ENCODE measurements at regions not wholly inside any gene's neighbourhood (a gene's known extent, or its start where the extent isn't known, plus 50 kb on each side); places are given as distances from the start of the nearest gene placed in this dataset.

- H3K36me3 ChIP-seq, result no peaks in the 10 kb centered on the region
- TF ChIP-seq, protein P1, sequence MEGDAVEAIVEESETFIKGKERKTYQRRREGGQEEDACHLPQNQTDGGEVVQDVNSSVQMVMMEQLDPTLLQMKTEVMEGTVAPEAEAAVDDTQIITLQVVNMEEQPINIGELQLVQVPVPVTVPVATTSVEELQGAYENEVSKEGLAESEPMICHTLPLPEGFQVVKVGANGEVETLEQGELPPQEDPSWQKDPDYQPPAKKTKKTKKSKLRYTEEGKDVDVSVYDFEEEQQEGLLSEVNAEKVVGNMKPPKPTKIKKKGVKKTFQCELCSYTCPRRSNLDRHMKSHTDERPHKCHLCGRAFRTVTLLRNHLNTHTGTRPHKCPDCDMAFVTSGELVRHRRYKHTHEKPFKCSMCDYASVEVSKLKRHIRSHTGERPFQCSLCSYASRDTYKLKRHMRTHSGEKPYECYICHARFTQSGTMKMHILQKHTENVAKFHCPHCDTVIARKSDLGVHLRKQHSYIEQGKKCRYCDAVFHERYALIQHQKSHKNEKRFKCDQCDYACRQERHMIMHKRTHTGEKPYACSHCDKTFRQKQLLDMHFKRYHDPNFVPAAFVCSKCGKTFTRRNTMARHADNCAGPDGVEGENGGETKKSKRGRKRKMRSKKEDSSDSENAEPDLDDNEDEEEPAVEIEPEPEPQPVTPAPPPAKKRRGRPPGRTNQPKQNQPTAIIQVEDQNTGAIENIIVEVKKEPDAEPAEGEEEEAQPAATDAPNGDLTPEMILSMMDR (IDR thresholded peaks at IDR 0.05), result no peak
- TF ChIP-seq EZH2phosphoT487 (IDR thresholded peaks at IDR 0.05) (no peak), EZH2 (IDR thresholded peaks at IDR 0.05) (no peak)
- Mint-ChIP-seq H3K4me3 (no peak overlapping the region), H3K4me1 (peaks cover 7% of the 10 kb centered on the region), H3K27me3 (ENCODE audit: insufficient read depth, low read depth) (peaks cover 5% of the 10 kb centered on the region), H3K9me3 (peaks cover 11% of the 10 kb centered on the region), H3K27ac (no peak overlapping the region), H3K36me3 (no peaks in the 10 kb centered on the region)
- peak; percentile 62 for DNase-seq (ENCODE audit: low spot score)
- peaks cover 14% of the 10 kb centered on the region for H3K4me1 ChIP-seq
- no peaks in the 10 kb centered on the region for H4K20me1 ChIP-seq (ENCODE audit: low read depth)
- H3K79me2 ChIP-seq (ENCODE audit: low read depth), result no peaks in the 10 kb centered on the region
- H3K27me3 ChIP-seq, result no peaks in the 10 kb centered on the region
- H3K9me3 ChIP-seq (ENCODE audit: low read depth), result no peaks in the 10 kb centered on the region
- peak overlapping the region; percentile 32 for H3K4me2 ChIP-seq
- no peak overlapping the region for H3K4me3 ChIP-seq
- H3K9ac ChIP-seq, result no peak overlapping the region
- H3F3A ChIP-seq (ENCODE audit: low read depth), result no peaks in the 10 kb centered on the region
- H3K27ac ChIP-seq, result peak overlapping the region; percentile 60
- H2AFZ ChIP-seq (replicated peaks), result peak overlapping the region; percentile 91
Measured at GRCh38 chr3:158936530-158937113, 134.8 kb downstream of the MFSD1 start.

DNA sequence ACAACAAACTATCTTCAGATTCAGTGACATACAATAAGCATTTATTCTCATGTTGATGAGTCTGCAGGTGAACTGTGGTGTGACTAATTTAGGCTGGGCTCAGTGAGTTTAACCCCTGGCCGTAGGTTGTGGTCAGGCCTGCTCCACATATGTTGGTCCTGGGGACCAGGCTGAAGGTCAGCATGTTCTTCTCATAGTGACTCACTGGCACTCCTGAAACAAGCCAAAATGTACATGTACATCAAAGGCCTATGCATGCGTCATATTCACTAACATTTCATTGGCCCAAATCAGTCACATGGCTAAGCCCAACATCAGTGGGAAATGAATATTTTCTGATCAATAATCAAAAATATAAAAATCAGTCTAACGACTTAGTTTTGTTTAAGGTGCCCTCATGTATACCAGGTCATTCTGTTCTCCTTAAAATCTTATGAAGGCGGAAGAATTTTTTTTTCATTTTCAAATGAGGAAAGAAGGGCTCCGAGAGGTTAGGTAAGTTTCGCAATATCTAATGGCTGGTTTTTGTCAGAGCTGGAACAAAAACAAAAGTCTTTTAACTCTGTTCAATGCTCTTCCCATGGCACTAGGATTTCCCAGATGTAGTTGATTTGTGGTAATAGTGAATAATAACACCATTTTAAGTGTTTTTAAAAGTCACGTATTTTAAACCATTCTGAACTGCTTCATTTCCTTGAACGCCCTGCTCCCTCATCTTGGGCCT lies 148.5 kb downstream of the MFSD1 start:
- H2AFZ ChIP-seq (replicated peaks), result no peak overlapping the region
- H3K9me3 Mint-ChIP-seq, result no peaks in the 10 kb centered on the region
- no peak overlapping the region for H3K4me3 Mint-ChIP-seq
- no peak overlapping the region for H3K9ac ChIP-seq
- no peak overlapping the region for H3K4me3 ChIP-seq
- H3K79me2 ChIP-seq (ENCODE audit: low read depth), result no peaks in the 10 kb centered on the region
- H3K27ac ChIP-seq, result no peak overlapping the region
- no peaks in the 10 kb centered on the region for H4K20me1 ChIP-seq (ENCODE audit: low read depth)
- H3K27me3 Mint-ChIP-seq (ENCODE audit: insufficient read depth, low read depth), result no peaks in the 10 kb centered on the region
- H3K36me3 Mint-ChIP-seq, result no peaks in the 10 kb centered on the region
- H3K27me3 ChIP-seq, result no peaks in the 10 kb centered on the region
- H3K27ac Mint-ChIP-seq, result no peak overlapping the region
- no peaks in the 10 kb centered on the region for H3K4me1 Mint-ChIP-seq
- no peak for TF ChIP-seq EZH2phosphoT487 (IDR thresholded peaks at IDR 0.05)
- TF ChIP-seq, protein P1 (IDR thresholded peaks at IDR 0.05), result no peak
- TF ChIP-seq EZH2 (IDR thresholded peaks at IDR 0.05), result no peak
- no peaks in the 10 kb centered on the region for H3K4me1 ChIP-seq
- no peaks in the 10 kb centered on the region for H3K36me3 ChIP-seq
- H3K9me3 ChIP-seq (ENCODE audit: low read depth), result no peaks in the 10 kb centered on the region
- no peak overlapping the region for H3K4me2 ChIP-seq
- no peak for DNase-seq (ENCODE audit: low spot score)
- no peaks in the 10 kb centered on the region for H3F3A ChIP-seq (ENCODE audit: low read depth)

DNA sequence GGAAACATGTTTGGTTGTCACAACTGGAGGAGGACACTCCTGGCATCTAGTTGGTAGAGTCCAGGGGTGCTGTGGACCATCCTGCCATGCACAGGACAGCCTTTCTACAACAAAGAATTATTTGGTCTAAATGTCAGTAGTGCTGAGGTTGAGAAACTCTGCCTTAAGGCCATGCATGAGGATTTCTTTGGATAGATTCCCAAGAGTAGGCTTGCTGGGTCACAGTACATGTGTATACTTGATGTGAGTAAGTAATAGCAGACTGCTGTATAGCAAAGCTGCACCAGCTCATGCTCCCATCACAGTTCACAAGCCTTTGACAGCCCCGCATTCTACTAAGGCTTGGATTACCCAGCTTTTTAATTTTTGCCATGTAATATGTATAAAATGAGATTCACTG lies 151.3 kb downstream of the MFSD1 start:
- Mint-ChIP-seq H3K4me3 (no peak overlapping the region), H3K9me3 (peaks cover 2% of the 10 kb centered on the region), H3K4me1 (no peaks in the 10 kb centered on the region), H3K27ac (no peak overlapping the region), H3K27me3 (ENCODE audit: insufficient read depth, low read depth) (no peaks in the 10 kb centered on the region), H3K36me3 (no peaks in the 10 kb centered on the region)
- Histone ChIP-seq H3K9ac (no peak overlapping the region), H3K27me3 (no peaks in the 10 kb centered on the region), H3K9me3 (ENCODE audit: low read depth) (no peaks in the 10 kb centered on the region), H2AFZ (replicated peaks) (no peak overlapping the region), H3F3A (ENCODE audit: low read depth) (no peaks in the 10 kb centered on the region), H3K36me3 (no peaks in the 10 kb centered on the region), H3K4me2 (no peak overlapping the region), H3K4me3 (no peak overlapping the region), H3K27ac (no peak overlapping the region), H4K20me1 (ENCODE audit: low read depth) (no peaks in the 10 kb centered on the region), H3K4me1 (no peaks in the 10 kb centered on the region), H3K79me2 (ENCODE audit: low read depth) (no peaks in the 10 kb centered on the region)
- no peak for DNase-seq (ENCODE audit: low spot score)
- TF ChIP-seq, protein P1 (IDR thresholded peaks at IDR 0.05), result no peak
- TF ChIP-seq EZH2phosphoT487 (IDR thresholded peaks at IDR 0.05), result no peak
- TF ChIP-seq EZH2 (IDR thresholded peaks at IDR 0.05), result no peak
